ENCODE measurements at regions not wholly inside any gene's neighbourhood (a gene's known extent, or its start where the extent isn't known, plus 50 kb on each side); places are given as distances from the start of the nearest gene placed in this dataset.

DNA sequence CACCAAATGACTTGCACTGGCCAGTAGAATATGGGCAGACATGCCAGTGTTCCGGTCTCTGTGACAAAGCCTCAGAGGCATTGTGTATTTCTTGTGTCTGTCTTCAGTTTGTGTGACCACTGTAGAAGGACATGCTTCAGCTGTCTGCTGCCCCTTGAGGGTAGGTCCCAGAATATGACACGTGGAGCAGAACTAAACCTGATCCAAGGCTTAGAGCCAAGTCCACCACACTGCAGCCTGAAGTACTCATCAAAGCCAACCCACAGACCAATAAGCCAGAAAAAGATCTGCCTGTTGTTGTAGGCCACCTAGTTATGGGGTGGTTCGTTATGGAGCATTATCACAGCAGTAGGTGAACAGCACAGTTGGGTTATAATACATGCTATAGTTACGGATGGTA lies 468.9 kb downstream of the PSAT1 start:
- 82 to 100% methylated on average over 1 to 4 of the region's 4 CpGs for WGBS, 2 donors (ENCODE audit: low coverage in 1 of 2)
- Histone ChIP-seq H3K27me3 (no peaks in the 10 kb centered on the region), H3K9me3 (no peaks in the 10 kb centered on the region), H3K4me3 (no peak overlapping the region), H3K4me1 (no peaks in the 10 kb centered on the region), H3K36me3 (no peaks in the 10 kb centered on the region), H3K27ac (no peak overlapping the region)
- TF ChIP-seq POLR2A (IDR thresholded peaks at IDR 0.05) (no peak), POLR2AphosphoS5 (IDR thresholded peaks at IDR 0.05) (no peak), EP300 (IDR thresholded peaks at IDR 0.05; ENCODE audit: low read depth) (no peak)
- TF ChIP-seq, protein P1, sequence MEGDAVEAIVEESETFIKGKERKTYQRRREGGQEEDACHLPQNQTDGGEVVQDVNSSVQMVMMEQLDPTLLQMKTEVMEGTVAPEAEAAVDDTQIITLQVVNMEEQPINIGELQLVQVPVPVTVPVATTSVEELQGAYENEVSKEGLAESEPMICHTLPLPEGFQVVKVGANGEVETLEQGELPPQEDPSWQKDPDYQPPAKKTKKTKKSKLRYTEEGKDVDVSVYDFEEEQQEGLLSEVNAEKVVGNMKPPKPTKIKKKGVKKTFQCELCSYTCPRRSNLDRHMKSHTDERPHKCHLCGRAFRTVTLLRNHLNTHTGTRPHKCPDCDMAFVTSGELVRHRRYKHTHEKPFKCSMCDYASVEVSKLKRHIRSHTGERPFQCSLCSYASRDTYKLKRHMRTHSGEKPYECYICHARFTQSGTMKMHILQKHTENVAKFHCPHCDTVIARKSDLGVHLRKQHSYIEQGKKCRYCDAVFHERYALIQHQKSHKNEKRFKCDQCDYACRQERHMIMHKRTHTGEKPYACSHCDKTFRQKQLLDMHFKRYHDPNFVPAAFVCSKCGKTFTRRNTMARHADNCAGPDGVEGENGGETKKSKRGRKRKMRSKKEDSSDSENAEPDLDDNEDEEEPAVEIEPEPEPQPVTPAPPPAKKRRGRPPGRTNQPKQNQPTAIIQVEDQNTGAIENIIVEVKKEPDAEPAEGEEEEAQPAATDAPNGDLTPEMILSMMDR (IDR thresholded peaks at IDR 0.05), result no peak
- in situ Hi-C loops (cut with MboI; ENCODE audit: low pct_ligation_motif_present in 1 of 4, low pct_unique_long_range_greater_than_20kb in 1 of 4, low sequenced_read_pairs in 3 of 4), result no loop called here
- DNase-seq, result no peak
- intact Hi-C loops (cut with DNase I; ENCODE audit: low total_unique reads), result no loop called here

DNA sequence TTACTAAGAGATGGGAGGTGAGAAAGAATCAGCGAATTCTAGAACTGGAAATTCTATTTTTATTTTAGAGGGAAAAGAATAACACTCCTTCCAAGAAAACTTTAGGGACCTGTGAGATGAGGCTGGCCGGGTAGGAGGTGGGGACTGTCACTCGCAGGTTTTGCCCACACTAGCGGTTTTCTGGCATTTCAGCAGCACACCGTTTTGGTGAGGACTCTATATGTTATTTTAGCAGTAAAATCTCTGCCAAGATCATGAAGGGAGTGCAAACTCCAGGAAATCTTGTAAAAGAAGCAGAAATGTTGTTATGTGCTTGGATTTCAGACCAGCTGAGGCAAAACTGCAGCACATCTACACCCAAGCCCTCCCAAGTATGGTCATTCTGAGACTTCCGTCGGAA lies 470.6 kb downstream of the PSAT1 start:
- H3K9me3 ChIP-seq, result no peaks in the 10 kb centered on the region
- TF ChIP-seq POLR2AphosphoS5 (IDR thresholded peaks at IDR 0.05) (no peak), POLR2A (IDR thresholded peaks at IDR 0.05) (no peak), EP300 (IDR thresholded peaks at IDR 0.05; ENCODE audit: low read depth) (no peak)
- TF ChIP-seq, protein P1 (IDR thresholded peaks at IDR 0.05), result no peak
- intact Hi-C loops (cut with DNase I; ENCODE audit: low total_unique reads), result no loop called here
- H3K27me3 ChIP-seq, result no peaks in the 10 kb centered on the region
- no peak overlapping the region for H3K27ac ChIP-seq
- WGBS, 2 donors (ENCODE audit: low coverage in 1 of 2), result 65 to 83% methylated on average over 5 to 7 of the region's 7 CpGs
- no peak overlapping the region for H3K4me3 ChIP-seq
- H3K36me3 ChIP-seq, result no peaks in the 10 kb centered on the region
- no peaks in the 10 kb centered on the region for H3K4me1 ChIP-seq
- DNase-seq, result no peak
- in situ Hi-C loops (cut with MboI; ENCODE audit: low pct_ligation_motif_present in 1 of 4, low pct_unique_long_range_greater_than_20kb in 1 of 4, low sequenced_read_pairs in 3 of 4), result no loop called here

DNA sequence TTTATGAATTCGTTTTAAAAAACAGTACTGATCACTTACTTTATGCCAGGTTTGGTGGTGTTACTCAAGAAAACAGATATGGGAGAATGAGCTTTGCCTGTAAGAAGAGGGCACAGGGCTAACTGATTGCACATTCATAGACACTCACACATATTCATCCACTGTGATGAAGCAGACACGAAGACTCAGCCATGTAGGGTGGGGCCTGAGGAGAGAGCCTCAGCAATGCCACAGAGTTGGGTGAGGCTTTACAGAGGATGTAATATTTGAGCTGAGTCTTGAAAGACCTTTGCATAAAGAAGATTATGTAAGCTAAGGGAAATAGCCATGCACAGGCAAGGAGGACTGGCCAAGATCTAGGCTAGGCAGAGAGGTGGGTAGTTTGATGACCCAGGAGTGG lies 472.8 kb downstream of the PSAT1 start:
- 31 to 63% methylated on average over 1 to 2 of the region's 2 CpGs for WGBS, 2 donors (ENCODE audit: low coverage in 1 of 2)
- H3K27me3 ChIP-seq, result no peaks in the 10 kb centered on the region

DNA sequence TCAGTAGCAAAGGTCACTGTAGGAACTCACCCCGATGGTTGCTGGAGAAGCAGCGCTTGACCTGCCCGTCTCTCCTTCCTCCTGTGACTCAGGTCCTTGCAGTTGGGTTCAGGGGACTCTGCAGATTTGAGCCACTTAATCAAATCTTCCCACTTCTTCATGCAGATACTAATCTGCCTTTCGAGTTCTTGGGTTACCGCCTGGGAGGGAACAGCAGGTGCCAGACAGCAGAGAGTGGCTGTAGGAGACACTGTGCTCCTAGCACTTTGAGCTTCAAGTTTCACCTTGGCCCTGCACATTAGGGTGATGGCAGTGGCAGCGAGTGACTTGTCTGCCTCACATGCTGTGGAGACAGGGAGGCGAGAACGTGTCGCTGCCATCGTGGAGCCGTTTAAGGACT lies 478.3 kb downstream of the PSAT1 start:
- Histone ChIP-seq H3K27me3 (no peaks in the 10 kb centered on the region), H3K9me3 (no peaks in the 10 kb centered on the region), H3K36me3 (no peaks in the 10 kb centered on the region), H3K4me1 (no peaks in the 10 kb centered on the region), H3K27ac (no peak overlapping the region), H3K4me3 (no peak overlapping the region)
- intact Hi-C loops (cut with DNase I; ENCODE audit: low total_unique reads) (no loop called here), in situ Hi-C loops (cut with MboI; ENCODE audit: low pct_ligation_motif_present in 1 of 4, low pct_unique_long_range_greater_than_20kb in 1 of 4, low sequenced_read_pairs in 3 of 4) (no loop called here)
- TF ChIP-seq POLR2AphosphoS5 (IDR thresholded peaks at IDR 0.05) (no peak), EP300 (IDR thresholded peaks at IDR 0.05; ENCODE audit: low read depth) (no peak), POLR2A (IDR thresholded peaks at IDR 0.05) (no peak)
- TF ChIP-seq, protein P1 (IDR thresholded peaks at IDR 0.05), result no peak
- WGBS, 2 donors (ENCODE audit: low coverage in 1 of 2), result 80 to 81% methylated on average over 1 to 11 of the region's 11 CpGs
- DNase-seq, result no peak

More for the DNA sequence above, 472.8 kb downstream of the PSAT1 start:
- DNase-seq, result no peak
- in situ Hi-C loops (cut with MboI; ENCODE audit: low pct_ligation_motif_present in 1 of 4, low pct_unique_long_range_greater_than_20kb in 1 of 4, low sequenced_read_pairs in 3 of 4), result no loop called here
- H3K4me3 ChIP-seq, result no peak overlapping the region
- no peaks in the 10 kb centered on the region for H3K4me1 ChIP-seq
- no peaks in the 10 kb centered on the region for H3K36me3 ChIP-seq
- TF ChIP-seq, protein P1 (IDR thresholded peaks at IDR 0.05), result no peak
- TF ChIP-seq POLR2AphosphoS5 (IDR thresholded peaks at IDR 0.05) (no peak), POLR2A (IDR thresholded peaks at IDR 0.05) (no peak), EP300 (IDR thresholded peaks at IDR 0.05; ENCODE audit: low read depth) (no peak)
- no peaks in the 10 kb centered on the region for H3K9me3 ChIP-seq
- H3K27ac ChIP-seq, result no peak overlapping the region
- intact Hi-C loops (cut with DNase I; ENCODE audit: low total_unique reads), result no loop called here

Measured in transverse colon (tissue), 4 donors.